ENCODE measurements at regions not wholly inside any gene's neighbourhood (a gene's known extent, or its start where the extent isn't known, plus 50 kb on each side); places are given as distances from the start of the nearest gene placed in this dataset.

DNA sequence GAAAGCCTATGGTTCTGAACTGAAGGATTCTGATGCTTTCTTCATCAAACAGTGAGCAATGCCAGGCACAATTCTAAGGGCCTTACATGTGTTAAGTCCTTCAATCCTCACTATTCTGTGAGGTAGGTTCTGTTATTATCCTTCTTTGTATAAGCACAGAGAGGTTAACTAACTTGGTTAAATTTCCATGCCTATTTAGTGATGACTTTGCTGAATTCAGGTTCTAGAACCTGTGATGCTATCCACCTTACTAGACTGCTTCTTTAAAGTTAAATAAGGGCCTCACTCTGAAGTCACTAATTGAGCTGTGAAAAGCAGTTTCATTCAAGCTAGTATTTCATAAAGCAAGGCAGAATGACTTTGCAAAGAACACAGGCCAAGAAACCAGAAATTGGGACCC lies 138.9 kb upstream of the PARP11 start (continued):
- TF ChIP-seq, protein P1, sequence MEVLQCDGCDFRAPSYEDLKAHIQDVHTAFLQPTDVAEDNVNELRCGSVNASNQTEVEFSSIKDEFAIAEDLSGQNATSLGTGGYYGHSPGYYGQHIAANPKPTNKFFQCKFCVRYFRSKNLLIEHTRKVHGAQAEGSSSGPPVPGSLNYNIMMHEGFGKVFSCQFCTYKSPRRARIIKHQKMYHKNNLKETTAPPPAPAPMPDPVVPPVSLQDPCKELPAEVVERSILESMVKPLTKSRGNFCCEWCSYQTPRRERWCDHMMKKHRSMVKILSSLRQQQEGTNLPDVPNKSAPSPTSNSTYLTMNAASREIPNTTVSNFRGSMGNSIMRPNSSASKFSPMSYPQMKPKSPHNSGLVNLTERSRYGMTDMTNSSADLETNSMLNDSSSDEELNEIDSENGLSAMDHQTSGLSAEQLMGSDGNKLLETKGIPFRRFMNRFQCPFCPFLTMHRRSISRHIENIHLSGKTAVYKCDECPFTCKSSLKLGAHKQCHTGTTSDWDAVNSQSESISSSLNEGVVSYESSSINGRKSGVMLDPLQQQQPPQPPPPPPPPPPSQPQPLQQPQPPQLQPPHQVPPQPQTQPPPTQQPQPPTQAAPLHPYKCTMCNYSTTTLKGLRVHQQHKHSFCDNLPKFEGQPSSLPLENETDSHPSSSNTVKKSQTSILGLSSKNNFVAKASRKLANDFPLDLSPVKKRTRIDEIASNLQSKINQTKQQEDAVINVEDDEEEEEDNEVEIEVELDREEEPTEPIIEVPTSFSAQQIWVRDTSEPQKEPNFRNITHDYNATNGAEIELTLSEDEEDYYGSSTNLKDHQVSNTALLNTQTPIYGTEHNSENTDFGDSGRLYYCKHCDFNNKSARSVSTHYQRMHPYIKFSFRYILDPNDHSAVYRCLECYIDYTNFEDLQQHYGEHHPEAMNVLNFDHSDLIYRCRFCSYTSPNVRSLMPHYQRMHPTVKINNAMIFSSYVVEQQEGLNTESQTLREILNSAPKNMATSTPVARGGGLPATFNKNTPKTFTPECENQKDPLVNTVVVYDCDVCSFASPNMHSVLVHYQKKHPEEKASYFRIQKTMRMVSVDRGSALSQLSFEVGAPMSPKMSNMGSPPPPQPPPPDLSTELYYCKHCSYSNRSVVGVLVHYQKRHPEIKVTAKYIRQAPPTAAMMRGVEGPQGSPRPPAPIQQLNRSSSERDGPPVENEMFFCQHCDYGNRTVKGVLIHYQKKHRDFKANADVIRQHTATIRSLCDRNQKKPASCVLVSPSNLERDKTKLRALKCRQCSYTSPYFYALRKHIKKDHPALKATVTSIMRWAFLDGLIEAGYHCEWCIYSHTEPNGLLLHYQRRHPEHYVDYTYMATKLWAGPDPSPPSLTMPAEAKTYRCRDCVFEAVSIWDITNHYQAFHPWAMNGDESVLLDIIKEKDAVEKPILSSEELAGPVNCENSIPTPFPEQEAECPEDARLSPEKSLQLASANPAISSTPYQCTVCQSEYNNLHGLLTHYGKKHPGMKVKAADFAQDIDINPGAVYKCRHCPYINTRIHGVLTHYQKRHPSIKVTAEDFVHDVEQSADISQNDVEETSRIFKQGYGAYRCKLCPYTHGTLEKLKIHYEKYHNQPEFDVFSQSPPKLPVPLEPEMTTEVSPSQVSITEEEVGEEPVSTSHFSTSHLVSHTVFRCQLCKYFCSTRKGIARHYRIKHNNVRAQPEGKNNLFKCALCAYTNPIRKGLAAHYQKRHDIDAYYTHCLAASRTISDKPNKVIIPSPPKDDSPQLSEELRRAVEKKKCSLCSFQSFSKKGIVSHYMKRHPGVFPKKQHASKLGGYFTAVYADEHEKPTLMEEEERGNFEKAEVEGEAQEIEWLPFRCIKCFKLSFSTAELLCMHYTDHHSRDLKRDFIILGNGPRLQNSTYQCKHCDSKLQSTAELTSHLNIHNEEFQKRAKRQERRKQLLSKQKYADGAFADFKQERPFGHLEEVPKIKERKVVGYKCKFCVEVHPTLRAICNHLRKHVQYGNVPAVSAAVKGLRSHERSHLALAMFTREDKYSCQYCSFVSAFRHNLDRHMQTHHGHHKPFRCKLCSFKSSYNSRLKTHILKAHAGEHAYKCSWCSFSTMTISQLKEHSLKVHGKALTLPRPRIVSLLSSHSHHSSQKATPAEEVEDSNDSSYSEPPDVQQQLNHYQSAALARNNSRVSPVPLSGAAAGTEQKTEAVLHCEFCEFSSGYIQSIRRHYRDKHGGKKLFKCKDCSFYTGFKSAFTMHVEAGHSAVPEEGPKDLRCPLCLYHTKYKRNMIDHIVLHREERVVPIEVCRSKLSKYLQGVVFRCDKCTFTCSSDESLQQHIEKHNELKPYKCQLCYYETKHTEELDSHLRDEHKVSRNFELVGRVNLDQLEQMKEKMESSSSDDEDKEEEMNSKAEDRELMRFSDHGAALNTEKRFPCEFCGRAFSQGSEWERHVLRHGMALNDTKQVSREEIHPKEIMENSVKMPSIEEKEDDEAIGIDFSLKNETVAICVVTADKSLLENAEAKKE (CRISPR knock-in tag; IDR thresholded peaks at IDR 0.05), result no peak
- TF ChIP-seq POLR2AphosphoS5 (IDR thresholded peaks at IDR 0.05; ENCODE audit: low read depth) (no peak), EZH2phosphoT487 (IDR thresholded peaks at IDR 0.05; ENCODE audit: unreplicated experiment) (no peak), ZNF114 (CRISPR knock-in tag; IDR thresholded peaks at IDR 0.05) (no peak)
- TF ChIP-seq, protein P2, sequence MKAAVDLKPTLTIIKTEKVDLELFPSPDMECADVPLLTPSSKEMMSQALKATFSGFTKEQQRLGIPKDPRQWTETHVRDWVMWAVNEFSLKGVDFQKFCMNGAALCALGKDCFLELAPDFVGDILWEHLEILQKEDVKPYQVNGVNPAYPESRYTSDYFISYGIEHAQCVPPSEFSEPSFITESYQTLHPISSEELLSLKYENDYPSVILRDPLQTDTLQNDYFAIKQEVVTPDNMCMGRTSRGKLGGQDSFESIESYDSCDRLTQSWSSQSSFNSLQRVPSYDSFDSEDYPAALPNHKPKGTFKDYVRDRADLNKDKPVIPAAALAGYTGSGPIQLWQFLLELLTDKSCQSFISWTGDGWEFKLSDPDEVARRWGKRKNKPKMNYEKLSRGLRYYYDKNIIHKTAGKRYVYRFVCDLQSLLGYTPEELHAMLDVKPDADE (IDR thresholded peaks at IDR 0.05), result no peak

DNA sequence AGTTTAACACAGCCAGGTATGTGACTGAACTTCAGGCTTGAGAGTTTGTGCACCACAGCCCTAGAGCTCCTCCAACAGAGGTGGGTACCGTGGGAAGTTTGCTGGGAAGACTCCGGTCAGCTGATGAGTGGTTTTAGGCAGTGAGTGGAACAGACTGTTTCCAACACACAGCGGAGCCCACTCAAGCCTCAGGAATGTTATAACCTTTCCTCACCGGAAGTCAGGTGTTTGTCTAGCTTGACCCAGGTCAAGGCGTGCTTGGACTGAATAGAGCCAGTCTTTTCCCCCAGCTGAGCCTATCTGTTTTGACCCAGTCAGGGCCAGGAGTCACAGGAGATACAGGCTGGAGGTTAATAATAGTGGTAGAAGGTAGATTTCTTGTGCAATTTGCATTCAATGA lies 138.4 kb upstream of the PARP11 start:
- DNase-seq (ENCODE audit: low spot score), result no peak
- Histone ChIP-seq H3K27me3 (ENCODE audit: insufficient read depth) (no peaks in the 10 kb centered on the region), H3F3A (replicated peaks; ENCODE audit: low read depth) (no peaks in the 10 kb centered on the region), H3K27ac (ENCODE audit: low read depth) (no peak overlapping the region), H3K9me2 (ENCODE audit: insufficient read depth) (peaks cover 17% of the 10 kb centered on the region; the same call in 1 of the 2 replicates), H3K36me3 (ENCODE audit: insufficient read depth) (no peaks in the 10 kb centered on the region), H2AFZ (no peak overlapping the region; the same call in 1 of the 2 replicates), H3K79me2 (replicated peaks; ENCODE audit: insufficient read depth) (no peaks in the 10 kb centered on the region), H3K4me2 (no peak overlapping the region), H3K4me3 (no peak overlapping the region), H3K4me1 (ENCODE audit: insufficient read depth) (no peaks in the 10 kb centered on the region), H4K20me1 (replicated peaks; ENCODE audit: insufficient read depth) (no peaks in the 10 kb centered on the region)
- H3K4me3 Mint-ChIP-seq, result no peak overlapping the region
- H3K4me1 Mint-ChIP-seq, result no peaks in the 10 kb centered on the region; the same call in 2 of the 3 replicates
- no peaks in the 10 kb centered on the region; the same call in 2 of the 3 replicates for H3K36me3 Mint-ChIP-seq (ENCODE audit: low read depth)
- peaks cover 3% of the 10 kb centered on the region; the same call in 2 of the 3 replicates for H3K9me3 Mint-ChIP-seq
- H3K27me3 Mint-ChIP-seq (ENCODE audit: insufficient read depth, low read depth, poor library complexity), result peaks cover 10% of the 10 kb centered on the region
- no peak overlapping the region for H3K27ac Mint-ChIP-seq
- ATAC-seq, result no peak
- TF ChIP-seq EZH2phosphoT487 (IDR thresholded peaks at IDR 0.05; ENCODE audit: unreplicated experiment), result no peak
- no peak for TF ChIP-seq STAT1 (IDR thresholded peaks at IDR 0.05; ENCODE audit: unreplicated experiment)
- TF ChIP-seq ZNF331 (CRISPR knock-in tag; IDR thresholded peaks at IDR 0.05; ENCODE audit: low read depth), result no peak
- TF ChIP-seq, protein P1 (CRISPR knock-in tag; IDR thresholded peaks at IDR 0.05), result no peak
- TF ChIP-seq POLR2AphosphoS5 (IDR thresholded peaks at IDR 0.05; ENCODE audit: low read depth), result no peak

All from GM23338 (cell line).